HepG2 (cell line): ENCODE measurements at regions not wholly inside any gene's neighbourhood (a gene's known extent, or its start where the extent isn't known, plus 50 kb on each side); places are given as distances from the start of the nearest gene placed in this dataset.

ENCODE experiments used
- ATAC-seq: fragments of 200-7000 bp; cut with Tn5 transposase; 3 replicates; pipeline ENCODE4 v1.9.1; 2020; ENCODE audit warnings: mild to moderate bottlenecking, moderate library complexity
- BruUV-seq: library from RNA; stranded (reverse); fragments of 400-500 nt; replicated peaks from 2 replicates; lab custom pipeline; 2021; lab: Mats Ljungman, UMichigan
- CTCF ChIA-PET: fragments of 300-600 bp; formaldehyde crosslinking; extraction: SDS; loops from one replicate; lab custom pipeline; 2021; ENCODE audit warnings: low total read pairs, inconsistent platforms, low intra/inter-chr PET ratio; lab: Yijun Ruan, JAX
- POLR2A ChIA-PET: fragments of 350-600 bp; sonication (Branson Sonifier 250); formaldehyde crosslinking; loops from one replicate; lab custom pipeline; 2020; ENCODE audit warnings: antibody characterized with exemption, inconsistent platforms; lab: Yijun Ruan, JAX
- DNase-seq: peaks from one replicate; pipeline ENCODE4 v3.0.0-alpha.2; 2015; ENCODE audit warnings: low spot score
- FAIRE-seq: peaks from 3 replicates; lab custom pipeline; 2011; peaks lifted over from hg19 to GRCh38; lab: Jason Lieb, UNC
- H2AFZ ChIP-seq: one replicate; pipeline ENCODE4 v1.6.1; 2011; ENCODE audit warnings: low read length, inconsistent platforms
- H3K27ac ChIP-seq: fragments of 300-600 bp; 3 replicates; pipeline ENCODE4 v1.8.0; 2011; ENCODE audit warnings: mixed run types, mild to moderate bottlenecking, mixed read lengths, low read length, inconsistent platforms; ENCODE audit not compliant: insufficient read depth; ENCODE audit errors: extremely low read length
- H3K27me3 ChIP-seq, 2 experiments: fragments of 200-600 bp in 1 of 2; 2 replicates in 1 of 2; 3 replicates in 1 of 2; pipeline versions ENCODE4 v1.6.0 to v1.8.0; 2011; ENCODE audit warnings: low read length in 2 of 2, mild to moderate bottlenecking in 2 of 2, moderate library complexity in 2 of 2, inconsistent platforms in 1 of 2; ENCODE audit not compliant: insufficient read depth in 2 of 2, control insufficient read depth in 1 of 2
- H3K36me3 ChIP-seq, 2 experiments: fragments of 200-600 bp in 1 of 2; replicated peaks in 1 of 2; 2 replicates in 1 of 2; 3 replicates in 1 of 2; pipeline versions ENCODE4 v1.5.1 to v1.8.0; 2011; ENCODE audit warnings: low read length in 2 of 2, inconsistent platforms in 1 of 2; ENCODE audit not compliant: insufficient read depth in 2 of 2, control insufficient read depth in 1 of 2
- H3K4me1 ChIP-seq: 2 replicates; pipeline ENCODE4 v1.5.1; 2012; ENCODE audit warnings: low read length, inconsistent platforms; ENCODE audit not compliant: insufficient read depth
- H3K4me2 ChIP-seq: 2 replicates; pipeline ENCODE4 v1.6.0; 2011; ENCODE audit warnings: low read depth, low read length, inconsistent platforms
- H3K4me3 ChIP-seq, 3 experiments: fragments of 200-600 bp in 1 of 3; sonication (generic), shearing (Covaris generic) in 1 of 3; replicated peaks in 1 of 3; 2 replicates each; pipeline ENCODE4 v1.5.1; 2011 to 2016; ENCODE audit warnings: low read length in 3 of 3, inconsistent platforms in 2 of 3, low read depth in 2 of 3, mild to moderate bottlenecking in 2 of 3, control low read depth in 1 of 3, mixed read lengths in 1 of 3; ENCODE audit not compliant: insufficient read depth in 1 of 3
- H3K79me2 ChIP-seq: one replicate; pipeline ENCODE4 v1.6.1; 2011; ENCODE audit warnings: low read length, inconsistent platforms; ENCODE audit not compliant: insufficient read depth
- H3K9ac ChIP-seq: 2 replicates; pipeline ENCODE4 v1.6.0; 2011; ENCODE audit warnings: mild to moderate bottlenecking, low read depth, low read length, inconsistent platforms; ENCODE audit not compliant: insufficient read depth
- H3K9me3 ChIP-seq: 2 replicates; pipeline ENCODE4 v1.5.1; 2012; ENCODE audit warnings: mild to moderate bottlenecking, low read length
- H4K20me1 ChIP-seq: 2 replicates; pipeline ENCODE4 v1.6.0; 2011; ENCODE audit warnings: inconsistent platforms, mild to moderate bottlenecking, low read length, moderate library complexity; ENCODE audit not compliant: insufficient read depth
- ATF7 ChIP-seq, 2 experiments: fragments of 450-650 bp in 1 of 2; sonication (generic) in 1 of 2; formaldehyde crosslinking in 1 of 2; IDR thresholded peaks; 2 replicates each; pipeline versions ENCODE4 v1.4.0 to v1.6.1; 2016 to 2020; ENCODE audit warnings: antibody characterized with exemption in 1 of 2, mild to moderate bottlenecking in 1 of 2, missing genetic modification reagents in 1 of 2
- HOXA5 ChIP-seq: sonication (generic); formaldehyde crosslinking; IDR thresholded peaks from 2 replicates; pipeline ENCODE4 v1.4.0; 2020; ENCODE audit warnings: missing genetic modification reagents
- KDM5B ChIP-seq: sonication (generic); formaldehyde crosslinking; IDR thresholded peaks from 2 replicates; pipeline ENCODE4 v1.4.0; 2020; ENCODE audit warnings: missing genetic modification reagents, mild to moderate bottlenecking, borderline replicate concordance
- KMT2A ChIP-seq: sonication (generic); formaldehyde crosslinking; IDR thresholded peaks from 2 replicates; pipeline ENCODE4 v1.4.0; 2020; ENCODE audit warnings: missing genetic modification reagents
- PCBP2 ChIP-seq: fragments of 200-400 bp; formaldehyde crosslinking; optimal IDR thresholded peaks from 2 replicates; pipeline ENCODE3; 2018; ENCODE audit warnings: low read length, low read depth; ENCODE audit not compliant: poor library complexity, severe bottlenecking
- PRMT3 ChIP-seq: sonication (generic); formaldehyde crosslinking; IDR thresholded peaks from 2 replicates; pipeline ENCODE4 v1.8.1; 2022; ENCODE audit warnings: low read depth, mild to moderate bottlenecking, moderate library complexity, missing genetic modification reagents, borderline replicate concordance
- RAD21 ChIP-seq: fragments of 450-650 bp; formaldehyde crosslinking; IDR thresholded peaks from 2 replicates; pipeline ENCODE4 v1.5.0; 2020; ENCODE audit warnings: mild to moderate bottlenecking
- SMARCC2 ChIP-seq: fragments of 450-650 bp; IDR thresholded peaks from 2 replicates; pipeline ENCODE4 v1.6.1; 2017; ENCODE audit warnings: antibody characterized with exemption, mild to moderate bottlenecking
- U2AF2 ChIP-seq: fragments of 200-400 bp; formaldehyde crosslinking; IDR thresholded peaks from 2 replicates; pipeline ENCODE4 v1.6.1; 2017; ENCODE audit warnings: low read depth, mild to moderate bottlenecking, low read length
- ZFYVE20 ChIP-seq: sonication (generic); formaldehyde crosslinking; IDR thresholded peaks from 2 replicates; pipeline ENCODE4 v1.8.0; 2023; ENCODE audit warnings: low read depth, mild to moderate bottlenecking, moderate library complexity, missing genetic modification reagents, borderline replicate concordance
- ZNF17 ChIP-seq: sonication (generic); formaldehyde crosslinking; IDR thresholded peaks from 2 replicates; pipeline ENCODE4 v1.5.0; 2020; ENCODE audit warnings: mild to moderate bottlenecking, missing genetic modification reagents
- ZNF367 ChIP-seq: sonication (generic); formaldehyde crosslinking; IDR thresholded peaks from 2 replicates; pipeline ENCODE4 v1.4.0; 2020; ENCODE audit warnings: missing genetic modification reagents, borderline replicate concordance
- ZNF607 ChIP-seq: sonication (generic); formaldehyde crosslinking; IDR thresholded peaks from 2 replicates; pipeline ENCODE4 v1.5.1; 2020; ENCODE audit warnings: missing genetic modification reagents, mild to moderate bottlenecking, borderline replicate concordance
- ZNF816 ChIP-seq: sonication (generic); formaldehyde crosslinking; IDR thresholded peaks from 2 replicates; pipeline ENCODE4 v1.8.0; 2022; ENCODE audit warnings: missing genetic modification reagents, mild to moderate bottlenecking, borderline replicate concordance
- WGBS: methylation state at CpG from one replicate; pipeline ENCODE4 v1.1.6; 2017; ENCODE audit warnings: low lambda C conversion rate; 5-methylcytosine and 5-hydroxymethylcytosine counted together
- in situ Hi-C: cut with HindIII; loops from 2 replicates; pipeline ENCODE4 v1.10.0; 2017; ENCODE audit warnings: low pct_unique_long_range_greater_than_20kb; ENCODE audit not compliant: extremely low pct_ligation_motif_present
- intact Hi-C: fragments of 100-400 bp; cut with micrococcal nuclease; formaldehyde crosslinking; loops from one replicate; pipeline ENCODE4 v1.10.0; 2022; ENCODE audit not compliant: unreplicated experiment
- TF ChIP-seq, protein P1 (sequence below): IDR thresholded peaks from 2 replicates; pipeline ENCODE4 v1.6.1; 2016; ENCODE audit warnings: missing compliant biosample characterization, missing genetic modification reagents, borderline replicate concordance

DNA sequence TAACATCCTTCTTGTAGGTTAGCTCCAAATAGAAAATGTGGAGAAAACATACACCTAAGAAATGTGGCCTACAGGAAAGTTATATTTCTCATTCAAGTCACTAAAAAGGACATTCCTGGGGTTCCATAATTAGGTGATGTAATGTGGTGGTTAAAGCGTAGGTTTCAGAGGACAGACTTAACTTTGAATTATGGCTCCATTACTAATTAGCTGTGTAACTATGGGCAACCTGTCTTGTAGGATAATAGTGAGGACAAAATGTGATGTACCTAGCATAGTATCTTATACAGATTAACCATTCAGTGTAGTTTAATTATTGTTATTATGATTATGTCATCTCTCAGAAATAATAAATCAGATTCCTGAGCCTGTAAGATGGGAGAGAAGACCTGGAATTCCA is 602.5 kb downstream of the TSN start:
- ATAC-seq: no peak
- Histone ChIP-seq H3K9ac (no peak overlapping the region), H3K4me2 (no peak overlapping the region), H3K27me3 (no peaks in the 10 kb centered on the region), H4K20me1 (no peaks in the 10 kb centered on the region), H3K9me3 (no peaks in the 10 kb centered on the region), H3K27ac (no peak overlapping the region), H3K4me3 (no peak overlapping the region), H3K4me1 (no peaks in the 10 kb centered on the region), H3K36me3 (no peaks in the 10 kb centered on the region), H3K79me2 (no peaks in the 10 kb centered on the region), H2AFZ (no peak overlapping the region)
- ChIA-PET CTCF (no interaction called here), POLR2A (no interaction called here)
- DNase-seq: no peak
- WGBS: 37% methylated on average over 1 of the region's 1 CpG
- FAIRE-seq: no peak
- TF ChIP-seq U2AF2: no peak
- peak; percentile 39 for TF ChIP-seq ATF7 (IDR thresholded peaks at IDR 0.05)
- no peak for TF ChIP-seq ATF7 (CRISPR knock-in tag; IDR thresholded peaks at IDR 0.05)
- TF ChIP-seq ZNF17: no peak
- no peak for TF ChIP-seq SMARCC2
- in situ Hi-C loops (no loop called here), intact Hi-C loops (no loop called here)
- BruUV-seq: no TSS peak

DNA sequence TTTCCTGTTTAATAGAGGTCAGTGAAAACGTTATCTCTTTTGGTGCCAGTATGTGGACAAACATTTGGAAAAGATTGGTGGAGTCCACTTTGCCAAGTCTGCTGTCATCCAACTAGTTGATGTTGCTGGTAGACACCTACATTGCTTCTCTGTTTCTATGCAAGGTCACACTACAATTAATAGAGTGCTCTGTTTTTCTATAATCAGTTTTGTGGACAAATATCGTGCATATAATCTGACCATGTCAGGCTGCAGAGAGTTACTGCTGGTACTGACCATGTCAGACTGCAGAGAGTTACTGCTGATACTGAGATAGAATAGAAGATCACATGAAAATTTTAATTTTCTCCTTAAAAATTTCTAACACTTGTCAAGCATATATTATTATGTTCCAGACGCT is 603.3 kb downstream of the TSN start:
- no peaks in the 10 kb centered on the region for H3K36me3 ChIP-seq
- H3K27ac ChIP-seq: no peak overlapping the region
- ChIA-PET POLR2A (no interaction called here), CTCF (no interaction called here)
- intact Hi-C loops (no loop called here), in situ Hi-C loops (no loop called here)
- no peaks in the 10 kb centered on the region for H3K4me1 ChIP-seq
- H3K79me2 ChIP-seq: no peaks in the 10 kb centered on the region
- FAIRE-seq (no peak), DNase-seq (no peak), ATAC-seq (no peak)
- WGBS: 0% methylated on average over 3 of the region's 3 CpGs
- no peak overlapping the region for H3K9ac ChIP-seq
- no peak overlapping the region for H3K4me2 ChIP-seq
- H3K9me3 ChIP-seq: no peaks in the 10 kb centered on the region
- no peak overlapping the region for H2AFZ ChIP-seq
- no peaks in the 10 kb centered on the region for H4K20me1 ChIP-seq
- no peaks in the 10 kb centered on the region for H3K27me3 ChIP-seq
- BruUV-seq: no TSS peak
- H3K4me3 ChIP-seq: no peak overlapping the region
- TF ChIP-seq KMT2A (CRISPR knock-in tag) (no peak), ZNF367 (CRISPR knock-in tag) (no peak), ZNF607 (no peak), KDM5B (no peak), ZFYVE20 (CRISPR knock-in tag) (no peak), HOXA5 (CRISPR knock-in tag) (no peak), ZNF816 (CRISPR knock-in tag) (no peak), PRMT3 (CRISPR knock-in tag) (no peak), PCBP2 (no peak), RAD21 (CRISPR knock-in tag) (no peak)
- TF ChIP-seq, protein P1, sequence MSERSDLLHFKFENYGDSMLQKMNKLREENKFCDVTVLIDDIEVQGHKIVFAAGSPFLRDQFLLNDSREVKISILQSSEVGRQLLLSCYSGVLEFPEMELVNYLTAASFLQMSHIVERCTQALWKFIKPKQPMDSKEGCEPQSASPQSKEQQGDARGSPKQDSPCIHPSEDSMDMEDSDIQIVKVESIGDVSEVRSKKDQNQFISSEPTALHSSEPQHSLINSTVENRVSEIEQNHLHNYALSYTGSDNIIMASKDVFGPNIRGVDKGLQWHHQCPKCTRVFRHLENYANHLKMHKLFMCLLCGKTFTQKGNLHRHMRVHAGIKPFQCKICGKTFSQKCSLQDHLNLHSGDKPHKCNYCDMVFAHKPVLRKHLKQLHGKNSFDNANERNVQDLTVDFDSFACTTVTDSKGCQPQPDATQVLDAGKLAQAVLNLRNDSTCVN (CRISPR knock-in tag): no peak
